Glutamatergic neuron (in vitro differentiated cells): ENCODE measurements at regions not wholly inside any gene's neighbourhood (a gene's known extent, or its start where the extent isn't known, plus 50 kb on each side); places are given as distances from the start of the nearest gene placed in this dataset.

ENCODE experiments used
- DNase-seq: peaks from one replicate; pipeline ENCODE4 v3.0.0; 2022
- H3K27ac Mint-ChIP-seq: one replicate; pipeline ENCODE4 v1.8.0; 2020; ENCODE audit warnings: mild to moderate bottlenecking, mixed read lengths, inconsistent platforms; ENCODE audit not compliant: unreplicated experiment
- H3K27me3 Mint-ChIP-seq: one replicate; pipeline ENCODE4 v1.8.0; 2020; ENCODE audit warnings: mild to moderate bottlenecking, moderate library complexity, mixed read lengths, inconsistent platforms; ENCODE audit not compliant: unreplicated experiment
- H3K36me3 Mint-ChIP-seq: one replicate; pipeline ENCODE4 v1.8.0; 2020; ENCODE audit warnings: mild to moderate bottlenecking, mixed read lengths, inconsistent platforms; ENCODE audit not compliant: unreplicated experiment
- H3K4me1 Mint-ChIP-seq: one replicate; pipeline ENCODE4 v1.8.0; 2020; ENCODE audit warnings: mild to moderate bottlenecking, low read depth, mixed read lengths, inconsistent platforms; ENCODE audit not compliant: unreplicated experiment
- H3K4me3 Mint-ChIP-seq: one replicate; pipeline ENCODE4 v1.8.0; 2020; ENCODE audit warnings: mild to moderate bottlenecking, mixed read lengths, inconsistent platforms; ENCODE audit not compliant: unreplicated experiment
- H3K9me3 Mint-ChIP-seq: one replicate; pipeline ENCODE4 v1.8.0; 2020; ENCODE audit warnings: mild to moderate bottlenecking, moderate library complexity, mixed read lengths, inconsistent platforms; ENCODE audit not compliant: unreplicated experiment
- CTCF ChIP-seq: fragments of 200-600 bp; sonication (generic); IDR thresholded peaks from one replicate; pipeline ENCODE4 v1.5.0; 2021; ENCODE audit not compliant: partially characterized antibody, unreplicated experiment

DNA sequence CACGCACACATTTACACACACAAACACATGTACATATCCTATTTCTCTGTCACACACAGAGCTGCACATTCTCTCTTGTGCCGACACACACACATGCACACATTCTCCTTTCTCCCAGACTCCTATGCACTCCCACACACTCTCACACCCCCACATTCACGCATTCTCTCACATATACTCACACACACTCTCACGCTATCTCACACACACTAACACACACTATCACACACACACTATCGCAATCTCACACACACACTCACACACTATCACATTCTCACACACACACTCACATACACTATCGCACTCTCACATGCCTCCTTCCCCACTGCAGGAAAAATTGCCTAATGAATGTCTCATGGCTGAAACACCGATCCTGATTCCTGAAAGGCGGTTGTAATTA is 450.7 kb downstream of the AACS start:
- H3K27me3 Mint-ChIP-seq: no peaks in the 10 kb centered on the region
- no peaks in the 10 kb centered on the region for H3K36me3 Mint-ChIP-seq
- TF ChIP-seq CTCF: no peak
- no peaks in the 10 kb centered on the region for H3K4me1 Mint-ChIP-seq
- H3K27ac Mint-ChIP-seq: no peak overlapping the region
- H3K9me3 Mint-ChIP-seq: no peaks in the 10 kb centered on the region
- no peak overlapping the region for H3K4me3 Mint-ChIP-seq
- DNase-seq: no peak

DNA sequence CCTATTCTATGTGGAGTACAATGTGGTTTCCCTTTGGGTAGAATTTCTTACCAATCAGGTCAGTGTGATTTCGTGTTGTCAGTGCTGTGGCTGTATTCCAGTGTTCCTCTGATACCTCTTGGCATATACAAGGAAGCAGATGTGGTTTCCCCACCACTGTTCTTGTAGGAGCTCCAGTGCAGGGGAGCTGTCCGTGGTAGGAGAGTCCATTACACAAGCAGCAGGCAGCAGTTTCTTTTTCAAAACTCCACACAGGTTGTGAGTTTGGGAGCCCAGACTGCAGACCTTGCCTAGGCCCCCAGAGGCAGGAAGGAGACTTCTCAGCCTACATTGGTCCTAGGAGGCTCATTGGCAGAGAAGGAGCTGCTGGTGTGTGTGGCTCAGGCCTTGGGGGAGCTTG is 452.8 kb downstream of the AACS start:
- DNase-seq: no peak
- H3K9me3 Mint-ChIP-seq: peaks cover 2% of the 10 kb centered on the region
- TF ChIP-seq CTCF: no peak
- no peaks in the 10 kb centered on the region for H3K27me3 Mint-ChIP-seq
- H3K4me3 Mint-ChIP-seq: no peak overlapping the region
- H3K36me3 Mint-ChIP-seq: no peaks in the 10 kb centered on the region
- H3K27ac Mint-ChIP-seq: no peak overlapping the region
- H3K4me1 Mint-ChIP-seq: no peaks in the 10 kb centered on the region

GRCh38 chr12:125519026-125519651 is 453.9 kb downstream of the AACS start:
- Mint-ChIP-seq H3K9me3 (peaks cover 6% of the 10 kb centered on the region), H3K36me3 (no peaks in the 10 kb centered on the region), H3K4me1 (no peaks in the 10 kb centered on the region), H3K27ac (no peak overlapping the region), H3K27me3 (no peaks in the 10 kb centered on the region), H3K4me3 (no peak overlapping the region)
- DNase-seq: no peak
- TF ChIP-seq CTCF: no peak

- no peak for DNase-seq
- no peak overlapping the region for H3K4me3 Mint-ChIP-seq
- peaks cover 7% of the 10 kb centered on the region for H3K9me3 Mint-ChIP-seq
- H3K4me1 Mint-ChIP-seq: peaks cover 2% of the 10 kb centered on the region
- TF ChIP-seq CTCF: no peak
- no peak overlapping the region for H3K27ac Mint-ChIP-seq
- H3K27me3 Mint-ChIP-seq: no peaks in the 10 kb centered on the region
- H3K36me3 Mint-ChIP-seq: no peaks in the 10 kb centered on the region
Observed at GRCh38 chr12:125525879-125526278, 460.6 kb downstream of the AACS start.

DNA sequence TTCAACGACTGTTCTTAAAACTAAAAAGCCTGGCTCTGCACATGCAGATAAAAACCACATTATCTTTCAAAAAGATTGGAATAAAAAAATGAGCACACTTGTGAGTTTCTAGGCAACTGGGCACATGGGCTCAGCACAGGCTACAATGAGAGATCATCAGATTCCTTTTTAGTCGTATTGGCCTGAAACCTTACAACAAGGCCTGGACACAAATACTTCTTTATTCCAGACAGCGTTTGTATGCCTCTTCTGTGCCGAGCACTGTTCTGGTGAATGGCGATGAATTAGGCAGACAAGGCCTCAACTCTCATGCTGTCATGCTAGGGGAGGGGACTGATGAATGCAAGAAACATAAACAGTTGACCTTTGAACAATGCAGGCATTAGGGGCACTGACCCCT is 463.0 kb downstream of the AACS start:
- Mint-ChIP-seq H3K4me1 (peaks cover 2% of the 10 kb centered on the region), H3K9me3 (peaks cover 4% of the 10 kb centered on the region), H3K36me3 (no peaks in the 10 kb centered on the region), H3K27ac (no peak overlapping the region), H3K4me3 (no peak overlapping the region), H3K27me3 (no peaks in the 10 kb centered on the region)
- DNase-seq: no peak
- TF ChIP-seq CTCF: no peak
